ENCODE measurements at regions not wholly inside any gene's neighbourhood (a gene's known extent, or its start where the extent isn't known, plus 50 kb on each side); places are given as distances from the start of the nearest gene placed in this dataset.

GRCh38 chr15:99440551-99441443 lies 125.0 kb upstream of the MEF2A start:
- no peak for DNase-seq (ENCODE audit: low read depth in 2 of 2)

GRCh38 chr15:99441444-99441800 lies 124.4 kb upstream of the MEF2A start:
- no peak for DNase-seq (ENCODE audit: low read depth in 2 of 2)

GRCh38 chr15:99441871-99442251 lies 123.9 kb upstream of the MEF2A start:
- no peak for DNase-seq (ENCODE audit: low read depth in 2 of 2)

- no peak for DNase-seq (ENCODE audit: low read depth in 2 of 2)
Observed at GRCh38 chr15:99442252-99442897, 123.4 kb upstream of the MEF2A start.

DNA sequence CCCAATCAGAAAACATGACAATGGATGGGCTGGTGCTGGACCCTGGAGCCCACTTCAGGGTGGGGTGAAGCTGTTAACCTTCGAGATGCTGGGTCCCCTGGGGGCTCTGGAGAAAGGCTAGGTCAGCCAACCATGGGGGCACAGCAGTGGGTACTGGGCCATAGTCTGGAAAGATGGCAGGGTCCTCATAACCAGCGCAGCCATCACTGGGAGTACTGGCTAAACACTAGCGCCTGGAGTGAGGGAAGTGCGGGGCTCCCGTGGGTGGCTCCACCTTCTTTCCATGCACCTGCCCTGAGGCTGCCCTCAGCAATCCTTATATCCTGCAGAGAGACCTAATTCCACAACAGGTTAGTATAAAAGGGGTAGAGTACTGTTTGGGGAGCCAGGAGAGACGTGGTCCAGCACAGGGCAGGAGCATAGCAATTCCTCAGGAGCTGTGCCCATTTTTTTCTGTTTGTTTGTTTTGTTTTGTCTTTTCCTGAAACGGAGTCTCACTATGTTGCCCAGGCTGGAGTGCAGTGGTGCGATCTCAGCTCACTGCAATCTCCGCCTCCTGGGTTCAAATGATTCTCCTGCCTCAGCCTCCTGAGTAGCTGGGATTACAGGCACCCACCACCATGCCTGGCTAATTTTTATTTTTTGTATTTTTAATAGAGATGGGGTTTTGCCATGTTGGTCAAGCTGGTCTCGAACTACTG lies 122.6 kb upstream of the MEF2A start:
- no peak for DNase-seq (ENCODE audit: low read depth in 2 of 2)

- DNase-seq (ENCODE audit: low read depth in 2 of 2) = no peak
Observed at GRCh38 chr15:99443768-99444446, 121.9 kb upstream of the MEF2A start.

DNA sequence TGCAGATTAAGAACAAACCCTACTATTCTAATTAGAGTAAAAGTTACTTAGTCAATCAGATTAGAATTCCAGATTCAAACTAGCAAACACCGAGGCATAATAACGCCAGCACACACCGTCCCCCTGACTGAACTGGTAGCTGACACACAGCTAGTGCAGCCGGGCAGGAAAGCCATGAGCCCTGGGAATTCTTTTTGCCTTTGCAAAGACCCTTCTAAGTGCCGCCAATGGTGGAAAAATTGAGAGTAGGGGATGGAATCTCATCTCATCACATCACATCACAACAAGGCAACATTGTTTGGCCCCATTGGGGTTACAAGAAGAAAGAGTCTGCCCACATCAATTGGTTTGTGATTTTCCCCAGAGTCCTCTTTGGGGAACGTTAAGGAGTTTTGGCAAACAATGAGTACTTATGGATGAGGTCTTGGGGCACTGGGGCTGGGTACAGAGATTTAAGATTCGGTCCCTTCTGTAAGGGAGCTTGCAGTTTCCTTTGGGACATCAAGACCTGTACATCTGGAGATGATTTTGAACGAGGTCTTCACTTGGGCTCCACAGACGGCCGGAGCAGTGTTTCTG lies 120.4 kb upstream of the MEF2A start:
- no peak for DNase-seq (ENCODE audit: low read depth in 2 of 2)

DNA sequence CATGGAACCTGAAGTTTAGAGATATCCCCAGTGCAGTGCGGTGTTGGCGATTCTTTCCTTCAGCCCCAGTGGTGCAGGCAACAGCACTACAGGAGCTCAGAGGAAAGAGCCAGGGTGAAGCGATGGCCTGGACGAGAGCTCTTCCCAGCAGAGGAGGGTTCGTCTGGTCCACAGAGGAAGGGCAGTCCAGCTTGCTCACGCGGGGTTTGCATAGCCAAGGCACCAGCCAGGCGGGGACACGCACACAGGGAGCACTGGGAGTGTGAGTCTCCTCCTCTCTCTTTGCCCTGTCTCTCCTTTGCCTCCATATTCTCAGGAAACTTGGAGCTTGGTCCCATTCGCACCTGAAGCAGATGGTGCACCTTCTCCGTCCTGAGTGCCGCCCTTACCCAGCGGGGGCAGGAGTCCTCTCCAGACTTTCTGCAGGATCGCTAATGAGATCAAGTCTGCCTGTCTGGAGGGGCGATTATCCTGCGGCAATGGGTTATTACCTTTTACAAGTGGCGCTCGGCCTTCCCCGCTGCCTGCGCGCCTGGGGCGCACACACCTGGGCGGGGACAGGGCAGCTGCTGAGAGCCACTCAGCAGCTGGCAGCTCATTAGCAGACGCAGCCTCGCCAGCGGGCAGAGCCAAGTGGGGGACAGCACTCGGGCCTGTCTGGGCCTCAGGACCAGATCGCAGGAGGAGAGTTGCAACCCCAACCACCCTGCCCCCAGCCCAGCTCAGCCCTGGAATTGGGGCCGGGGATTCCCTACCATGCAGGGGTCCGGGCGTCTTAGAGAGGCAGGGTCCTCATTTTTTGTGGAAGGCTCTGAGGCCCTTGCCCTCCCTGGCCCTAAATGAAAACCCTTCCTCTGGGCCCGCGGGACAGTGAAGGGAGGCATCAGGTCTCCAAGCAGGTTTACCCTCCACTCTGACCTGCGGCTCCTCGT lies 119.0 kb upstream of the MEF2A start:
- DNase-seq (ENCODE audit: low read depth in 2 of 2) = no peak

DNA sequence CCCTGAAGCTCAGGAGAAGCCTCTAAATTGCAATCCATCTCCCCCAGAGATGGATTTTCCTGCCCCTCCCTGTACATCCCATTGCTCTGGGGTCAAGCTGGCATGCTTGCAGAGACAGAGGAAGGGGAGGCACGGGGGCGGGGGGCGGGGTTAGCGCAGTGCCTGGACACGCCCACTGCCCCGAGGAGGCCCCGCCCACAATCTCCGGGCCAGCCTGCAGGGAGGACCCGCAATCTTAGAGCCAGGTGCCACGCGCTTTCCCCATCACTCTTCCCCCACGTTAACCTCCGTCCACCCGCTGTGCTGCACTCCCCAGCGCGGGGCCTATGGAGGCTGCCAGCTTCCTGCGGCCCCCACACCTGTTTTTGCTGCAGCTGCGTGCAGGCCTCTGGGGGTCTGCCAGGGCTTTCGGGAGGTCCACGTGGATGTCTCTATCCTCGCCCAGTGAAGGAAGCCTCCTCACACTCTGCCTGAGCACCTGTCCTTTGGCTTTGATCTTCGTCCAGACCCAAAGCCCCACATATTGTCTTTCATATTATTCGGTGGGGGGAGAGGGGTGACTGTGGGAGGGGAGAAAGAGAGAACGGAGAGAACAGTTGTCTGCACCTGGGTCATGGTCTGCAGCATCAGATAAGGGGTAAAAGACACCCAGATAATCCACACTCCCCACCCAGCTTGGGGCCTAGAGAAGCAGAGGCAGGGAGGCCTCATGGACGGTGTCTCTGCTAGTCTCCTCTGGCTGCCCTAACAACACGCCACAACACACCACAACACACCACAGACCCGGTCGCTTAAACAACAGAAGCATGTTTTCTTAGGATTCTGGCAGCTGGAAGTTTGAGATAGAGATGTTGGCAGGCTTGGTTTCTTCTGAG lies 118.0 kb upstream of the MEF2A start:
- DNase-seq (ENCODE audit: low read depth in 2 of 2) = no peak

GRCh38 chr15:99449514-99449913 lies 116.3 kb upstream of the MEF2A start:
- DNase-seq (ENCODE audit: low read depth in 2 of 2) = no peak

GRCh38 chr15:99450896-99451358 lies 114.9 kb upstream of the MEF2A start:
- peak; percentile 20 to 43 for DNase-seq (ENCODE audit: low read depth in 2 of 2)

DNA sequence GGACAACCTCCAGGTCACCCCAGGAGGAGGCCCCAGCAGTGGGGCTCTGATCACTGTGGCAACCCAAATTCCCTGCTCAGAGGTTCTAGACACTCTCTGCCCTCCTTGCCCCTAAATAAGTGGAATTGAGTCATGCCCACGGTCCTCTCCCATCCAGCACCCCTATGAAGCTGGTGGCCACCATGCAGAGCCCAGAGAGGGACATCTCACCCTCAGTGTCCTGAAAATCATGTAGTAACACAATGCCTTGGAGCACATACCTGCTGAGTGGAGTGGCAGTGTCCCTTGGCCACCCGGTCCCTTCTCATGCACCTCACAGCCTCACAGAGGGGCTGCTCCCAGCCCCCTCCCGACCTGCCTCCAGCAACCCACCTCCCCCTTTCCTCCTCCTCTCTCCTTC lies 114.3 kb upstream of the MEF2A start:
- DNase-seq (ENCODE audit: low read depth in 2 of 2) = no peak

DNA sequence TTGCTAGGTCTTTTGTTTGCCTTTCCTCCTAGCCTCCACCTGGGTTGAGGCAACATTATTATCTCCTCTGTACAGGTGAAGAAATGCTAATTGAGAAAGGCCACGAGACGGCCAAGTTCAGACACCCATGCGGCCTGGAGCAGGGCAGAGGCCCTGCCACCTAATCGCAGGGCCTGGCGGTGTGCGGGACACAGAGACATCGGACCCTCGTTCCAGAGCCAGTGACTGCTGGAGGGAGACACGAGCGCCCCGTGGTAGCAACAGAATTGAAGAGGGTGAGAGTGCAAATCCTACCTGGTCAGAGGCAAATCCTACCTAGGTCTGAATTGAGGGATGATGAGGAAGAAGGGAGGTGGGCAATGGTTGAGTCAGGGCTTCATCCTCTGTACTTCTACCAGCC lies 113.8 kb upstream of the MEF2A start:
- no peak for DNase-seq (ENCODE audit: low read depth in 2 of 2)

DNA sequence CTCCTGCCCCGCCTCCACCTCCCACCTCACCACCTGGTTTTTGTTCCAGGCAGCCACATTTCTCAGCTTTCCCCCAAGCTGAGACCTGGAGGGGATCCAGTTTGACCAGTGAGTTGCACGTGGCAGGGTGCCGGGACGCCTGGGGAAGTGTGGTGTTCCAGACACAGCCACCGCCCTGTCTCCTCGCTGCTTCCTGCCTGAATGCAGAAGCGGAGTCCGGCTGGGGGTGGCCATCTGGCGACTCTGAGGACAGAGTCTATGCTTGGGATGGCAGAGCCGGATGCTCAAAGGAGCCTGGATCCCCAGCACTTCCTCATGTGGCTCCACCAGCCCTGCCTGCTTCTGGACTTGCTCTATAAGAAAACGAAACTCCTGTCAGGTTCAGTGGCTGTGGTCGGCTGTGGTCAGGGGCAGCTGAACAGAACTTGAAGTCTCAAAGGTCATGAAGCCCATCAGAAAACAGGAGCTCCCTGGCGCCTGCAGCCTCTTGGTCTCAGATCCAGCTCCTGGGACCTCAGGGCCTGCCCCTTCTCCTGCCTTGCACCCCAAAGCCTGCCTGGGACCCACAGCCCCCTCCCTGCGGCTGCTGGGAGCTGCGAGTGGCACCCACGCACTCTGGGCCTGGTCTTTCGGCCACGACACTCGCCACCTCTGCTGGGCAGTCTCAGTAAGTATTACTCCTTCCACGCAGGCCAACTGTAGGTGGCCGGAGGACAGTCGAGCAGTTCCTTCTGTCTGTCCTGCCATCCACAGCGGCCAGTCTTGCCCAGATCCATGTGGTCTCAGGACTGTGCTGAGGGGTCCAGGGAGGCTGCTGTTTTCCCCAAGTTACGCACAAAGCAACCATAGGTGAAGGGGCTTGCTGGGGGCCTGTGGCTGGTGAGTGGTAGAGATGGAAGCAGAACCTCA lies 112.8 kb upstream of the MEF2A start:
- DNase-seq (ENCODE audit: low read depth in 2 of 2) = no peak

DNA sequence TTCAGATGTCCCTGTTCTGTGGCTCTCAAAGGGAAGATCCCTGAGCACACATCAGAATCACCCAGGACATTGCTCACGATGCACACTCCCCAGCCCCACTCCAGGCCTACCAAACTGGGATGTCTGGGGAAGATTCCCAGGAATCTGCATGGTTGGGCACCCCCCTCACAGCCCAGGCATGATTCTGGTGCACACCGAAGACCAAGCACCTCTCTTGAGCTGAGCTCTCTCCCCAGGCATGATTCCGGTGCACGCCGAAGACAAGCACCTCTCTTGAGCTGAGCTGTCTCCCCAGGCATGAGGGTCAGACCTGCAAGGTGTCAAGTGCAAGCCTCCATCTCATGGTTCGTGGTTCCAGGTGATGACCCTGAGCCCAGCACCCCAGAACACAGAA lies 112.2 kb upstream of the MEF2A start:
- DNase-seq (ENCODE audit: low read depth in 2 of 2) = no peak

DNA sequence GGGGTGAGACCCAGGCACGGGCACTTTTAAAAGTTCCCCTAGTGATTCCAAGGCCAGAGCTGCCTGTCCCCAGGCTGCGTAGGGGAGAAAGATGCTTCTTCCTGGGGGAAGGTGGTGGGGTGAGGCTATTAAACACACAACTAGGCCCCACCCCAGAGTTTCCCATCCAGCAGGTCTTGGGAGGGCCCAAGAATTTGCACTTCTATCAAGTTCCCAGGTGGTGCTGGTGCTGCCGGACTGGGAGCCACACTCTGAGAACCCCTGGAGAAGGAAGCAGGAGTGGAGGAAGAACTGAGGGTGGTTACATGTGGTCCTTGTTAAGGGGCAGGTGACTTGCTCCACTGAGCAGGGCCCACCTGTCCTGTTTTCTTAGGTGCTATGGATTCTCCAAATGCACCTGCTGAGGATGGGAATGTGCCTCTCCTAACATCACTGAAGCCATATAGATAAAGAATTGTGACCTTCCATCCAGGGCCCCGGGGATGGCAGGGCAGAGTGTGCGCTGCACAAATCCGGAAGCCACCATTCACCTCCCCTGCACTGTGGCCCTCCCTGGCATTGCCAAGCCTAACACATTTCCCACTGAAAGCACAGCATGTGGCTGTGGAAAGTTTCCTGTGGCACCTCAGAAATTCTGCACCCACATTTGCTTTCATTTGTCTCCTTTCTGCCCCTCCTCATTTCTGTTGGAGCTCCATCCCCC lies 111.5 kb upstream of the MEF2A start:
- DNase-seq (ENCODE audit: low read depth in 2 of 2) = no peak

DNA sequence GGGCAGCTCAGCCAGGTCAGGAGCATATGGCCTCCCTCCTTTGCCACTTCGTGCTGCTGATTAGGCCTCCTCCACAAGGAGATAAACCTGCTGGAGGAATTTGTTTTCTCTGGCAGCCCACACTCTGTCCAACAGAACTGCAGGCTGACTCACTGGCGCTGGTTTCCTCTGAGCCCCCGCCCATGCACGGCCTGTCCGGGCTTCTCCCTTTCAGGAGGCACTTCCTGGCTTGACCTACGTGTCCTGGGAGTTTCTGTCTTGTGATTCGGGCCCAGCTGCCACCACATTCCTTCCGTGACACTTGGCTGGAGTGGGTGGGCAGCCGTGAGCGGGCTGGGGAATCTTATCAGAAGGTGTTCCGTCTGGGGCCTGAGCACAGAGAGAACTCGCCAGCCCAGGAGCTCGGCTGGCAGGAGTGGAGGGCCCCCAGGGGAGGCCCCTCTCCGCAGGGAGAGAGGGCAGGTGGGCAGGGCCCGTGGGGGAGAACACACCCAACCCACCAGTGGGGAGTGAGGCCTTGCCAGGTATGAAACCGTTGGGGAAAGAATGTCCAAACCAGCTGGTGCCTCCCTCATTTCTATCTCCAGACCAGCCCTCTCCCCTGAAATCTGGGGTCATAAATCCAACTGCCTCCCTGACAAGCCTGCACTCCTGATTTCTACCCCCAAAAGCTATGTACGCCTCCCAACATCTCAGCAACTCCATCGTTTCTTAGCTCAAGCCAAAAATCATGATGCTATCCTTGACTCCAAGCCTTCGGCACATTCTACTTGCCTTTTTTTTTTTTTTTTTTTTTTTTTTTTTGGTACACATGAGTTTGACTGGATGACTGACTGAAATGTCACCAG lies 110.6 kb upstream of the MEF2A start:
- no peak for DNase-seq (ENCODE audit: low read depth in 2 of 2)

All from stimulated activated CD8-positive, alpha-beta memory T cell treated with anti-CD3 and anti-CD28 coated beads, Interleukin-15, amount 100 ng/mL, for 4 hours (primary cell).